ENCODE measurements at regions not wholly inside any gene's neighbourhood (a gene's known extent, or its start where the extent isn't known, plus 50 kb on each side); places are given as distances from the start of the nearest gene placed in this dataset.
A peak's percentile ranks its signal among the peaks of the same experiment; 100 is the strongest.
"Not testable (repeated sequence)": the region's sequence is repeated elsewhere in the genome, so short reads cannot be mapped to it uniquely, and the experiment has no call there.

GRCh38 chr11:7874056-7874455 lies 57.0 kb downstream of the OR10A6 start:
- no peak for DNase-seq (ENCODE audit: low read depth)
- H3K4me3 ChIP-seq (ENCODE audit: low read depth, low read length) = no peak overlapping the region
- TF ChIP-seq CTCF (conservative IDR thresholded peaks at IDR 0.05; ENCODE audit: low read depth, low read length) = no peak

- TF ChIP-seq CTCF (conservative IDR thresholded peaks at IDR 0.05; ENCODE audit: low read depth, low read length) = no peak
- no peak for DNase-seq (ENCODE audit: low read depth)
- no peak overlapping the region for H3K4me3 ChIP-seq (ENCODE audit: low read depth, low read length)
These were observed 58.2 kb downstream of the OR10A6 start for GRCh38 chr11:7872890-7873289.

- no peak overlapping the region for H3K4me3 ChIP-seq (ENCODE audit: low read depth, low read length)
- peak; percentile 37 for DNase-seq (ENCODE audit: low read depth)
- TF ChIP-seq CTCF (conservative IDR thresholded peaks at IDR 0.05; ENCODE audit: low read depth, low read length) = no peak
These were observed 60.0 kb downstream of the OR10A6 start for GRCh38 chr11:7871056-7871455.

- no peak overlapping the region for H3K4me3 ChIP-seq (ENCODE audit: low read depth, low read length)
- no peak for TF ChIP-seq CTCF (conservative IDR thresholded peaks at IDR 0.05; ENCODE audit: low read depth, low read length)
- DNase-seq (ENCODE audit: low read depth) = no peak
These were observed 61.6 kb downstream of the OR10A6 start for GRCh38 chr11:7869467-7869866.

- not testable (repeated sequence) for DNase-seq (ENCODE audit: low read depth); H3K4me3 ChIP-seq (ENCODE audit: low read depth, low read length)
These were observed 64.5 kb upstream of the OR5P2 start for GRCh38 chr11:7861292-7861691.

GRCh38 chr11:7860844-7861243 lies 64.1 kb upstream of the OR5P2 start:
- not testable (repeated sequence) for DNase-seq (ENCODE audit: low read depth); H3K4me3 ChIP-seq (ENCODE audit: low read depth, low read length)

- TF ChIP-seq CTCF (conservative IDR thresholded peaks at IDR 0.05; ENCODE audit: low read depth, low read length) = no peak
- DNase-seq (ENCODE audit: low read depth) = no peak
- no peak overlapping the region for H3K4me3 ChIP-seq (ENCODE audit: low read depth, low read length)
These were observed 61.3 kb upstream of the OR5P2 start for GRCh38 chr11:7858006-7858405.

GRCh38 chr11:7851391-7851790 lies 54.6 kb upstream of the OR5P2 start:
- no peak overlapping the region for H3K4me3 ChIP-seq (ENCODE audit: low read depth, low read length)
- TF ChIP-seq CTCF (conservative IDR thresholded peaks at IDR 0.05; ENCODE audit: low read depth, low read length) = no peak
- no peak for DNase-seq (ENCODE audit: low read depth)

Measured in epithelial cell of proximal tubule (primary cell).